Fibroblast of the conjunctiva (primary cell): ENCODE measurements at regions not wholly inside any gene's neighbourhood (a gene's known extent, or its start where the extent isn't known, plus 50 kb on each side); places are given as distances from the start of the nearest gene placed in this dataset.
A peak's percentile ranks its signal among the peaks of the same experiment; 100 is the strongest.
"Not testable (repeated sequence)": the region's sequence is repeated elsewhere in the genome, so short reads cannot be mapped to it uniquely, and the experiment has no call there.

Source experiments
- DNase-seq: peaks from one replicate; pipeline ENCODE4 v3.0.0-alpha.2; 2010; ENCODE audit warnings: low read depth

DNA sequence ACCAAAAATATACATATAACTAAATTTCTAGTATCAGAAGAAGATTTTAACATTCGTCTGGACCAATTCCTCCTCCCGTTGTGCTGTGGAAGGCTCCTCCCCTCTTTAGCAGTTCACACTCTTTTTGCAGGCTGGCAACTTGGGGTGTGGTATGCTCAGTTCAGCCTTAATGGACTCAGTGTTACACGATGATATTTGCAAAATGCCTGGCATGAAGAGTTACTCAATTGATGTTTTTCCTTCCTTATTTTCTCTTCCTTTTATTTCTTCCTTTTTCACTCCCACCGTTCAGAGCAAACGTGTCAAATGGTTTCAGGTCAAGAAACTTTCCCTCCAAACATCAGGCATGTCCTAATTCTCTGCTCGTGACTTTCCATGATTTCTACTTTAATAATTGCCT, 248.3 kb downstream of the PHF14 start:
- no peak for DNase-seq

DNA sequence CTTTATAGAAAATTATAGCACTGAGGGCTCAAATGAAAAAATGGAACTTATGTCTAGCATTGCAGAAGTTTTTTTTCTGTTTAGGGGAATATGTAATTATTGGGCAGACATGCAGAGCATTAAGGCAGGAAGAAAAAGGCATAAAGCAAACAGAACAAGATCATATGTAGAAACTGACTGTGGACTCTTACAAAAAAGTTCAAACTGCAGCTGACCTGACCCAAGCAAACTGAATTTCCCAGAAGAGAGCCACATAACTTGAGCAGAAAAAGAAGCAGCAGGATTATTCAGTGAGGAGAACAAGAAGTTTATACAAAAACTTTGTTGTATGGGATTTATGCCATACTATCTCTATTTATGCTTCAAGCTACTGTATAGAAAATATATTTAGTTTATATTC, 250.9 kb downstream of the PHF14 start:
- no peak for DNase-seq

DNA sequence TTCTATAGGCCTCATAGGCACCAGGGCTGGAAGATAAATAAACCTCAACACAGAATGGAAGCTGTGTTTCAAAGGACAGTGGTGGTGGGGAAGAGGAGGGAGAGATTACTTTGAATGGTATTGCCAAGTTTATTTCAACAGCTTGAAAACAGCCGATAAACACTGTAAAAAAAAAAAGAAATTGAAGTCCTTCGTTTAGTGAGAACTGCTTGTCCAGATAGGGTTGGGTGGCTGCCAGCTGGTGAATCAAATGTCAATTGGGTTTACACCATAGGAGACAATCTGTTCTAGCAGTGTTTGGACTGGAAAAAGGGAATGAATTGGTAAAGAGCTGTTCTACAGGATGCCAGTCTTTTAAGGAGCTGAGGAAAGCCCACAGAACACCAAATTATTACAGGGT, 254.8 kb downstream of the PHF14 start:
- DNase-seq: peak; percentile 70

DNA sequence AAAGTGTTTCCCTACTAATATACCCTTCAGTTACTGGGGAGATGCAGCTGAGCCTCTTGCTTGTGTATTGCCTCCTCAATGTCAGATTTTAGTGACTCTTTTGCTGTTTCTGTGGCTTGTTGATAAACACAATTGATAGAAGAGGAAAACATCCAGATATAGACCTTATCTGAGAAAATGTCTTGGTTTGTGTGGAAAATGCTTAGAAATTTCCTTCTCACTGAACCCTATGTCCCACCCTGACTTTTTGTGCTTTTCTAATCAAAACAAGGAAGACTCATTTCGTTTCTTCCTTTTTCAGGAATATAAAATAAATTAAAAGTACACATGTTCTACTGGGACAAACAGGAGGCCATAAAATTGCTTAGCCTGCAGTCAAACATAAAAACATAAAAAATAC, 257.5 kb downstream of the PHF14 start:
- no peak for DNase-seq

DNA sequence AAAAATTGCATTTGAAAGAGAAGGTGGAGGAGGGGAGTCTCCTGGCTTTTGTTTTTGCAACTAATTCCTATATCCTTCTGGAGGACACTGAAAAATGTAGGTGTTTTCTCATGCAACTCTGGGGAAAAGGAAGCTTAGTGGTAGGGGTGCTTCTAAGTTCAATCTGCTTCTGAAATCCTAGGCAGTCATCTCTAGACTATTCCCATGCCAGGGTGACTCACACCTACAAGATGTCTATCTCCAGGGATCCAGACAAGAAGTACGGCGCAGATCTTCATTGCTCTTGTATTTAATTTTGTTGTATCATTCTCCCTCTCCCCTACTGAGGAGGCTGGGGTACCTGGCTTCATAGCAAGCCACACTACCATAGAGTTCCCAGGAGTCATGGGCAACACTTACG, 258.8 kb downstream of the PHF14 start:
- no peak for DNase-seq

DNA sequence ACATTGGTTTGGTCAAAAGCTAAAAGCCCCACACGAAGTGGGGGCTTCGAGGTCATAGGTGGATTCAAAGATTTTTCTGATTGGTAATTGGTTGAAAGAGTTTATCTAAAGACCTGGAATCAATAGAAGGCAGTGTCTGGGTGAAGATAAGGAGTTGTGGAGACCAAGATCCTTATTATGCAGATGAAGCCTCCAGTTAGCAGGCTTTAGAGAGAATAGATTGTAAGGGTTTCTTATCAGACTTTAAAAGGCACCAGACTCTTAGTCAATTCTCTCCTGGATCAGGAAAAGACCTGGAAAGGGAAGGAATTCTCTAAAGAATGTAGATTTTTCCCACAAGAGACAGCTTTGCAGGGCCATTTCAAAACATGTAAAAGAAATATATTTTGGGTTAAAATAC, 260.2 kb downstream of the PHF14 start:
- DNase-seq: no peak

DNA sequence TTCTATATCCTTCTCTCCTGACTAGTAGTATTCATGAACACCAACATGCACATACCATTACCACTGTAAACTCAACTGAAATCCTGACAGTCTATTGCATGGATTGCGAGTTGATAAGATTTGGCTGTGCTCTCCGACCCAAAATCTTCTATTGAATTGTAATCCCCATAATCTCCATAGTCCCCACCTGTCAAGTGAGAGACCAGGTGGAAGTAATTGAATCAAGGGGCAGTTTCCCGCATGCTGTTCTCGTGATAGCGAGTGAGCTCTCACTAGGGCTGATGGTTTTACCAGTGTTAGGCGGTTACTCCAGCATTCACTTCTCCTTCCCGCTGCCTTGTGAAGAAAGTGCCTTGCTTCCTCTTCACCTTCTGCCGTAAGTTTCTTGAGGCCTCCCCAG, 261.8 kb downstream of the PHF14 start:
- DNase-seq: no peak

DNA sequence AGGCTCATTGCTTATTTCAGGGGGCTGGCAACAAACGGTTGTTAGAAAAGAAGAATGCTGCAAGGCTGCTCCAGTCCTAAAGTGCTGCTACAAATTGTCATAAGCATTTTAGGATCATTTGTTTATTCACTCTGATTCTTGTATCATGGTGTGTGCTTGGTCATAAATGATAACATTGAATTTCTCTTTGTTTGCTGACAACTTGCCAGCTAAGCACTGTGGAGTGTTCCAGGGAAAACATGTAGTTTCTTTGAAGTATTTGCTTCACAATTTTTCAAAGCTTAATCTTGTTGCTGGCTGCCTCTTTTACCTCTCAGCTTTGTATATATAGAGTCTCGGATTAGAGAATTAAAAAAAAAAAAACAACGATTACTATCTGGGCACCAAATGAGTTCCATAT, 263.0 kb downstream of the PHF14 start:
- DNase-seq: no peak

DNA sequence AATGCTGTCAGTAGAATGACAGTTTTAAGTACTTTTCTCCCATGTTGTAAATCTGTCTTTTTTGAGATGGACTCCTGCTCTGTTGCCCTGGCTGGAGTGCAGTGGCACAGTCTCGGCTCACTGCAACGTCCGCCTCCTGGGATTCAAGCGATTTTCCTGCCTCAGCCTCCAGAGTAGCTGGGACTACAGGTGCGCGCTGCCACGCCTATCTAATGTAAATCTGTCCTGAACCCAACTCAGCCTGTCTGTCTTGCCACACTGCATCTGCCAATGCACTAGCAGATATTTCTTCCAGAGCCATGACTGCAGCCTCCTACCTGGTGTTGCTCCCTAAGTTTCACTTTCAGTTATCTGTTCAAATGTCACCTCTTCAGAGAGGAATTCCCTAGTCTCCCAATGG, 264.1 kb downstream of the PHF14 start:
- DNase-seq: no peak

DNA sequence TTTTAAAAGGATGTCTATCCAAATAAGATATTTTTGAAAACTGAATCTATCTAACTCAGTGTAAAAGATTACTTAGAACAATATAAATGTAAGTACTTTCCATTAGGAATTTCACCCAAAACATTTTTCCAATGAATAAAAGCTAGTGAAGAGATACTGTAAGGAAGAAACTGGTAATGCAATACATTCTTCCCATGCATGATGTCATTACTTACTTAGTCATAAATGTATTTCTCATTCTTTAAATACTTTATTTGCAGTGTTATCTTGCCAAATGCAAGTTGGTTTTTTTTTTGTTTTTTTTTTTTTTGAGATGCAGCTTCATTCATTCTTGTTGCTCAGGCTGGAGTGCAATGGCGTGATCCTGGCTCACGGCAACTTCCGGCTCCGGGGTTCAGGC, 265.6 kb downstream of the PHF14 start:
- no peak for DNase-seq

DNA sequence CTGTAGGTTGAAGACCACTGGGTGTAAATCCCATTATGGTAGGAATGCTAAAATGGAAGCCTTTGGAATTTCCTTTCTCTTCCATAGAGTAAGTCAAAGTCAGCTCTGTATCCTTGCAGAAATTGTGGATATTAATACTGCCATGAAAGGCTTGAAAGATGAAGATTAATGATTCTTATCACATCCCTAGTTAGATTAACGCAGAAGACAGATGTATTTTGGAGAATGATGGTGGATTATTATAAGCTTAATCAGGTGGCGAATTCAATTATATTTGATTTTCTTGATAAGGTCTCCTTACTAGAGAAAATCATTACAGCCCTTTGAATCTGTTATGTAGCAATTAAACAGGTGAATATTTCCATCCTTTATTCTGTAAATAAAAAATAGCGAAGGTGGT, 270.1 kb downstream of the PHF14 start:
- DNase-seq: no peak

DNA sequence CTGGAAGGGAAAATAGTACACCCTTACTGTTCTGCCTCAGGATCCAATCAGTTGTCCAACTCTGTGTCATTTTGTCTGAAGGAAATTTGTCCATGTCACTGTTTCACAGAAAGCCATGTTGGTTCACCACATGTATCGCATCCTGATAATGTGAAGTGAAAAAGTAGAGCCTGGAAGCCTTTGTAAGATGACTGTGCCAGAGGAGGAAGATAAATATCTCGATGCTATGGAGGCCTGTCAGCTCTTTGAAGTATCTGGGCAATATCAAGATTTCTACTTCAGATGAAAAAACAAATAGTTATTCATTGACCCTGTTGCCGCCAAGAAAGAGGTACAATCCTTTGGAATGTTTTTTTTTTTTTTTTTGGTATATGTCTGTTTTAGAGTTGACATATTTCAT, 270.5 kb downstream of the PHF14 start:
- no peak for DNase-seq

DNA sequence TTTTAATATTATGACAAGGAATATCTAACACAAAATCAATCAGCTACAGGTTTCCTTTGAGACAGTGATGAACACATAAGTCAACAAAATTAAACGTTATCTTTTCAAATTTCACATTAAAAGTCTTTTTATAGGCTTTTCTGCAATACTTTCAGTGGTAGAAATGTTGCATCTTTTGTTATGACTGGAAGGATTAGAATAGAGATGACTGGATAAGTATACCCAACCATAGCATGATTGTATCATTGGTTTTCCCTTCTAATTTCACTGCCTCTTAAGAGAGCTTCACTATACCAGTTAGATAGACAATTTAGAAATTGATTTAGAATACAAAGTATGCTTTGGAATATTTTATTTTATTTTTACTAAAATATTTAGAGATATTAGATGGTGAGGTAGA, 273.9 kb downstream of the PHF14 start:
- no peak for DNase-seq

DNA sequence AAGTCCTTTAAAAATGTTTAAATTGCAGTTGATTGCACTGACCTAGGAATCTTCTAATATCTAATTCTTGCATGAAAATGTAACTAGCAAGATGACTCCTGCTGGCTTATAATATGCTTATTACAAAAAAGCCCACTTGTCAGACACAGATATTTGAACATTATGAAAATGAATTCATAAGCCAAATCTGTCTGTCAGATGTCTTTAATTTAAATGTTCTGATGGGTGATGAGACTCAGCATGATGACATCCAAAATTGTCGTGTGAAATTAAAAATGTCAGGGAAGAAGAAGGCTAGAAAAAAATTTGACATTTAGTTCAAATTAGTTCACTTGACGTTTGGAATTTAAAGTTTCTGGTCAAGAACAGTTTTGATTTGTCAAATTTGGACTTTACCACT, 277.8 kb downstream of the PHF14 start:
- DNase-seq: no peak

DNA sequence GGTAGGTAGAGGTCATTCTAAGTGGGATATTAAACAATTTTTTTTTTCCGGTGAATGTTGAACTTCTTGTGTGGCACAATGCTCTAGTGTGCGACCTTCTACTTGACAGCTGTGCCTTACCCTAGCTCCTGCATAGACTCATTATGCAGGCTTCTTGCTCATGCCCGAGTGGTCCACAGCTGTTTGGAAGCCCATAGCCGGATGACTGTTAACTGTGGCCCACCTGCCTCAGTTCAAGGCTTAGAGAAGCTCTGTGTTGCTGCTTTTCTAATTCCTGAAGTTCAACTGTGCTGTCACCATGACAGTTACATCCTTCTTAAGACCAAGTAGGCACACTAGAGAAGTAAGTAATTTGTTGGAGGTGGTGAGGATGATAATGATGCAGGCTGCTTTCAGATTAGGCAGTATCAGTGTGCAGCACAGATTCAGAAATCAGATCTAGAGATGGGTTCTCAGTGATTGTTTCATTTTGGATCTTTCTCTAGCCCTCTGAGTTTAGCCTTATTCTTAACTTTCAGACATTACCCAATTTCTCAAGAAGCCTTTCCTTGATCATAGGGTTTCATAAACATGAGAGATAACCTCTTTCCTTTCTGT, 278.4 kb downstream of the PHF14 start:
- no peak for DNase-seq

DNA sequence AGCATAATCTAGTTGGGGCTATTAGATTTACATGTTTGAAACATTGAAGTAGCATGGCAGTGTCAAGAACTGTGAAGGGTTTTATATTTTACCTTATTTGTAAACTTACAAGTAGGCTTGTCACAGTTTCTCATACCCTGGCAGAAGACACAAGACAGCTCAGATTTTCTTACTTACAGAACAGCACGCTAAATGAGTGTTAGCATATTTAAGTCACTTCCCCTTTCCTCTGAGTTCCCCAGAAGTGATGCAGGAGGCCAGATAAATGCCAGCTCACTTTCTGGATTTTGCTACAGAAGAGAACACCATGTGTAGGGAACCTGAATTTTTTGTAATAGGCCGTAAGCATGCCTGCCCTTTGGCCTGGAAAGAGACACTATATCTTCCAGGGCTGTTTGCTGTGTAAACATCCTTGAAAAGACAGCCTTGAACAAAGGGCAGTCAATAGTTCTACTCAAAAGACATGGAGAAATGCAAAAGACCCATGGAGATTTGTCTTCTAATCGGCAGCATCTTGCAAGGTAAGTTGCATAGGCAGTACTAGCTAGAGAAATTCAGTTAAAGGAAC, 279.1 kb downstream of the PHF14 start:
- no peak for DNase-seq

DNA sequence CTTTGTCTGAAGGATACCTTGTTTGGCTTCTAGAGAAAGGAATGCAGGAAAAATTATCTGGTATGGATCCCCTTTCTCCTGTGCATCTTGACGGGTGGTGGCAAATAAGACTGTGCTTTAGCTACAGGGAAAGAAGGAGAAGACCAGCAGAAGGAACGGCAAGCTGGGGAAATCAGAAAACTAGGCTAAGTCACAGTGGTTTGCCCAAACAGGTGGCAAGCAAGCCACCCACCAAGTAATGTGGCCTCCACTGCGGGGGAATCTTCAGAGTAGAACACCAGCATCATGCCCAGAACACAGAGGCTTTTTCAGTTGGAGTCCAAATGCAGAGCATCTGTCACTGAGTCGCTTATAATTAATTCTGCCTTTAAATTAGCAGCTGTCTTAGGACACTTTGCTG, 282.8 kb downstream of the PHF14 start:
- DNase-seq: no peak

DNA sequence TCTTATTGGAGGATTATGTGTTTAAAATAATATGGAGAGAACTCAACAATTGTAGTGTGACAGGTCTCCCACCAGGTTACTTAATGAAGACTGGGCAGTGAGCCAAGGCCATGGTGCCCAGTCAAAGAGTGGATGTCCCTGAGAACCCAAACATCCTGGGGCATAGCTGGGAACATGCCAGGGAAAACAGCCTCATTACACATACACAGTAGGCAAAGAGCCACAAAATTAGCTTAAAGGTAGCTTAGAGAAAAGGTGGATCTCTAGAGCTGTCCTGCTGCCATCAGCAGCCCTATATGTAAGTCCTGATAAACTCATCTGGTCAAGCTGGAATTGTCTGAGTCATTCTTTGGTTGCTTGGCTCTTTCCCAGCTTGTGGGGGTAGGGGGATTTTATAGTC, 287.8 kb downstream of the PHF14 start:
- no peak for DNase-seq

DNA sequence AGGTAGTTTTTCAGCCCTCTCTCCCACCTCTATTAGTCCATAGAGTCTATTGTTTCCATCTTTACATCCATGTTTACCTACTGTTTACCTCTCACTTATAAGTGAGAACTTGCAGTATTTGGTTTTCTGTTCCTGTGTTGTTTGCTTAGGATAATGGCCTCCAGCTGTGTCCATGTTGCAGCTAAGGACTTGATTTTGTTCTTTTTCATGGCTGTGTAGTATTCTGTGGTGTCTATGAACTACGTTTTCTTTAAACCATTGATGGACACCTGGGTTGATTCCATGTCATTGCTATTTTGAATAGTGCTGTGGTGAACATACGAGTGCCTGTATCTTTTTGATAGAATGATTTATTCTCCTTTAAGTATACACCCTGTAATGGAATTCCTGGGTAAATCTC, 292.4 kb downstream of the PHF14 start:
- DNase-seq: no peak

DNA sequence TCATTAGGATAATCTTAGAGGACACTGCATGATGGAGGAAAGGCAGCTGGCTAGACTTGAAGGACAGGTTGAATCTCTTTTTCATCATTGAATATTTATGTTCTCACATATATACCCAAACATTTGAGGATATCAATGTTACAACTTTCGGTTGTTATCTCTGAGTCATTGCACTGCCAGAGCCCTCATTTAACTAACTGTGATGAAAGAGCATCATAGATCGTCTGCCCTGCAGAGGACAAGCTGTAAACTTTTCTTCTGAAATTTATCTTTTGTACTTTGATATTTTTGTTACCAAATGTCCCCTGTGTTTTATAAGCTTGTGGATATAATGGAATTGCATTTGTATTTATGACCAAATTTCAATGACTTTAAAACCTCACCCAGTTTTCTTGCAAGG, 298.7 kb downstream of the PHF14 start:
- DNase-seq: no peak

DNA sequence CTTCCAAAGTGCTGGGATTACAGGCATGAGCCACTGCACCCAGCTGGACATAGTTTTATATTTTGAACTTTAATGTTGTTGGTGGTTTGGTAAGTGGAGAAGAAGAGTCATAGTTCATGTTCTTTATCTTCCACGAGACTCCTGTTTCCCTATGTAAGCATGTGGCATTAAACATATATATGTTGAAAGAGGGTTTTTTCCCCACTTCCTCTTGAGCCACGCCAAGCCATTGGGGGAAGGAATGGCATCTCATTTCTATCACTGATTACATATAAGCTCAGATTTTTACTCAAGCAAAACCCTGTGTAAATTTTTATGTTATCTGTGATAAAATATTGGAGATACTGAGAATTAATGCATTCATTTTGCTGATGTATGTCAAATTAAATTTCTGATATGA, 300.4 kb downstream of the PHF14 start:
- no peak for DNase-seq

DNA sequence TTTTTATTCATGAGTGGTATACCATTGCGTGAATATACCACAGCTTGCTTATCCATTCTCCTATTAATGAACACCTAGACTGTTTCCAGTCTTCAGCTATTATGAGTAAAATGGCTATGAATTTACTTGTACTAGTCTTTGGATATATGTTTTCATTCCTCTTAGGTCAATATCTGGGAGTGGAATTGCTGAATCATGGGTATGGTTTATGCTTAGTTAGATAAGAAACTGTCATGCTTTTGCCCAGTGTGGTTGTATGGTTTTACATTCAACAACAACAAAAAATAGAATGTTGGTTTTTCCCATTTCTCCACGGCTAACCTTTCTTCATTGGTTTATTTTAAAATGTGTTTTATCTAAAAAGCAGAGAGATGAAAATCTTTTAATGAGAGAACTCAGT, 308.3 kb downstream of the PHF14 start:
- no peak for DNase-seq

DNA sequence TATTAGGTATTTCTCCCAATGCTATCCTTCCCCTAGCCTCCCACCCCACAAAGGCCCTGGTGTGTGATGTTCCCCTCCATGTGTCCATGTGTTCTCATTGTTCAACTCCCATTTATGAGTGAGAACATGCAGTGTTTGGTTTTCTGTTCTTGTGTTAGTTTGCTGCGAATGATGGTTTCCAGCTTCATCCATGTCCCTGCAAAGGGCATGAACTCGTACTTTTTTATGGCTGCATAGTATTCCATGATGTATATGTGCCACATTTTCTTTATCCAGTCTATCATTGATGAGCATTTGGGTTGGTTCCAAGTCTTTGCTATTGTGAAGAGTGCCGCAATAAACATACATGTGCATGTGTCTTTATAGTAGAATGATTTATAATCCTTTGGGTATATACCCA, 309.9 kb downstream of the PHF14 start:
- DNase-seq: not testable (repeated sequence)

DNA sequence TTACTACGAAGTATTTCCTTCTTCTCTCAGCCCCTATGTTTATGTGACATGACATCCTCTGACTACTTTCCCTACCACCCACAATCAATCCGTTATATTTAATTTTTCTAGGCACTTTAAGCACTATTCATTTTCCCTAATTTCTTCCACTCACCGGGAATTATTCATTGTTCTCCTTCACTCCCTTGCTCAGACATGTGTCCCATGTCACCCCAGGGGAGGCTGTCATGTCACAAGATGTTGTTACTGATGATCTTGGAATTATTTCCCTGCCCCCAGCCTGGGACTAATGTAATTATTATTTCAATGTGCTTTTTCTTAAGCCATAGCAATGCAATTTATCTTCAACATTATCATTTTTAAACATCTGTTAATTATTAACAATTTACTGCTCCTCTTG, 317.2 kb downstream of the PHF14 start:
- DNase-seq: no peak

DNA sequence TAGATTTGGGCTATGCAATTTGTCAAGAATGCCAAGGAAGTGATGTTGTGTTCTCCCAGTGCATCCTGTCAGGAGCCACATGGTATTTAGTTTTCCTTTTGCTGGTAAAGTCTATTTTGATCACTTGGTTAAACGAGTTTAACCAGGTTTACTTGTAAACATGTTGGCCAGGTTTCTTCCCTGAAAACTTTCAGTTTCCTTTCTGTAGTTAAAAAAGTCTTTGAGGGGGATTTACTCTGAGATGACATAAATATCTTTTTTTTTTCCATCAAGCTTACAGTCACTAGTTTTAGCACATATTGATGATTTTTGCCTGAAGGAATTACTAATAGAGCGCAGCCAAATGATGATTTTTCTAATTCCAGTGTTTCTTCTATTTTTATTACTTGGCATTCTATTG, 320.5 kb downstream of the PHF14 start:
- no peak for DNase-seq
